IMR-90 (cell line): ENCODE measurements at regions not wholly inside any gene's neighbourhood (a gene's known extent, or its start where the extent isn't known, plus 50 kb on each side); places are given as distances from the start of the nearest gene placed in this dataset.

Experiments
- ATAC-seq: fragments of 200-7000 bp; cut with Tn5 transposase; 2 replicates; pipeline ENCODE4 v1.9.1; 2020; ENCODE audit warnings: low read depth, mild to moderate bottlenecking, moderate library complexity
- BruUV-seq: library from RNA; stranded (reverse); fragments of 400-500 nt; replicated peaks from 2 replicates; lab custom pipeline; 2021; lab: Mats Ljungman, UMichigan
- CTCF ChIA-PET: fragments of 300-600 bp; formaldehyde crosslinking; extraction: SDS; loops from one replicate; lab custom pipeline; 2021; ENCODE audit warnings: antibody characterized with exemption; lab: Yijun Ruan, JAX
- POLR2A ChIA-PET: fragments of 300-600 bp; sonication (Branson Sonifier 250); formaldehyde crosslinking; loops from one replicate; lab custom pipeline; 2022; ENCODE audit warnings: antibody characterized with exemption; ENCODE audit not compliant: unreplicated experiment; lab: Charles Lee
- DNase-seq: peaks from one replicate; pipeline ENCODE4 v3.0.0; 2013
- H2AFZ ChIP-seq: replicated peaks from 2 replicates; pipeline ENCODE3; 2013; ENCODE audit warnings: low read length, mild to moderate bottlenecking; ENCODE audit not compliant: poor library complexity
- H2AK5ac ChIP-seq: 2 replicates; pipeline ENCODE4 v1.6.1; 2013; ENCODE audit warnings: low read depth, low read length, inconsistent platforms
- H2AK9ac ChIP-seq: replicated peaks from 2 replicates; pipeline ENCODE3; 2013; ENCODE audit warnings: mild to moderate bottlenecking, low read depth, low read length, moderate library complexity; ENCODE audit not compliant: poor library complexity
- H2BK120ac ChIP-seq: 2 replicates; pipeline ENCODE4 v1.6.1; 2013; ENCODE audit warnings: low read depth, low read length, inconsistent platforms
- H2BK15ac ChIP-seq: 3 replicates; pipeline ENCODE4 v1.6.1; 2013; ENCODE audit warnings: low read depth, low read length, inconsistent platforms
- H2BK20ac ChIP-seq: 2 replicates; pipeline ENCODE4 v1.6.1; 2013; ENCODE audit warnings: low read depth, mild to moderate bottlenecking, inconsistent platforms, low read length, moderate library complexity
- H2BK5ac ChIP-seq: 2 replicates; pipeline ENCODE4 v1.6.1; 2013; ENCODE audit warnings: mild to moderate bottlenecking, low read depth, low read length, inconsistent platforms; ENCODE audit not compliant: poor library complexity, severe bottlenecking
- H3K14ac ChIP-seq: replicated peaks from 2 replicates; pipeline ENCODE4 v1.6.1; 2013; ENCODE audit warnings: low read depth, low read length, inconsistent platforms
- H3K18ac ChIP-seq: 2 replicates; pipeline ENCODE4 v1.6.1; 2013; ENCODE audit warnings: low read depth, low read length, control low read depth
- H3K23ac ChIP-seq: 2 replicates; pipeline ENCODE4 v1.6.1; 2013; ENCODE audit warnings: low read depth, low read length, inconsistent platforms
- H3K27ac ChIP-seq: 2 replicates; pipeline ENCODE4 v1.5.1; 2013; ENCODE audit warnings: mild to moderate bottlenecking, control low read depth, low read length; ENCODE audit not compliant: insufficient read depth
- H3K27me3 ChIP-seq: 2 replicates; pipeline ENCODE4 v1.6.1; 2013; ENCODE audit warnings: low read length; ENCODE audit not compliant: control insufficient read depth, insufficient read depth
- H3K36me3 ChIP-seq: 2 replicates; pipeline ENCODE4 v1.6.1; 2013; ENCODE audit warnings: low read length, mixed read lengths; ENCODE audit not compliant: control insufficient read depth, insufficient read depth
- H3K4ac ChIP-seq: 2 replicates; pipeline ENCODE4 v1.6.1; 2013; ENCODE audit warnings: low read depth, low read length, inconsistent platforms
- H3K4me1 ChIP-seq: 2 replicates; pipeline ENCODE4 v1.6.1; 2013; ENCODE audit warnings: low read length, mixed read lengths; ENCODE audit not compliant: control insufficient read depth, insufficient read depth
- H3K4me2 ChIP-seq: 2 replicates; pipeline ENCODE4 v1.6.1; 2013; ENCODE audit warnings: low read depth, mild to moderate bottlenecking, control low read depth, low read length, moderate library complexity
- H3K4me3 ChIP-seq: 2 replicates; pipeline ENCODE4 v1.5.1; 2013; ENCODE audit warnings: low read depth, mild to moderate bottlenecking, control low read depth, low read length, moderate library complexity; ENCODE audit not compliant: insufficient read depth
- H3K56ac ChIP-seq: 2 replicates; pipeline ENCODE4 v1.6.1; 2013; ENCODE audit warnings: low read length, inconsistent platforms; ENCODE audit not compliant: insufficient read depth; ENCODE audit errors: extremely low read depth
- H3K79me1 ChIP-seq, 2 experiments: 2 replicates each; pipeline ENCODE4 v1.6.1; 2013; ENCODE audit warnings: low read length in 2 of 2, inconsistent platforms in 1 of 2, low read depth in 1 of 2
- H3K9ac ChIP-seq: 2 replicates; pipeline ENCODE4 v1.6.1; 2013; ENCODE audit warnings: low read depth, low read length, control low read depth
- H3K9me1 ChIP-seq: 2 replicates; pipeline ENCODE4 v1.6.1; 2013; ENCODE audit warnings: low read length, inconsistent platforms; ENCODE audit not compliant: insufficient read depth
- H3K9me3 ChIP-seq: 2 replicates; pipeline ENCODE4 v1.6.1; 2013; ENCODE audit warnings: low read length; ENCODE audit not compliant: control insufficient read depth, insufficient read depth
- H4K20me1 ChIP-seq: 2 replicates; pipeline ENCODE4 v1.6.1; 2013; ENCODE audit warnings: low read length, inconsistent platforms; ENCODE audit not compliant: insufficient read depth
- H4K5ac ChIP-seq: 2 replicates; pipeline ENCODE4 v1.6.1; 2013; ENCODE audit warnings: mild to moderate bottlenecking, low read depth, low read length, control low read depth
- H4K8ac ChIP-seq, 2 experiments: 2 replicates each; pipeline ENCODE4 v1.6.1; 2013; ENCODE audit warnings: low read depth in 2 of 2, low read length in 2 of 2, control low read depth in 1 of 2, inconsistent platforms in 1 of 2
- H4K91ac ChIP-seq: 2 replicates; pipeline ENCODE4 v1.6.1; 2013; ENCODE audit warnings: low read depth, low read length, inconsistent platforms; ENCODE audit not compliant: insufficient read depth
- CEBPB ChIP-seq: IDR thresholded peaks from 2 replicates; pipeline ENCODE4 v1.6.1; 2012; ENCODE audit warnings: low read depth, low read length, improper control_type of control experiment
- CHD1 ChIP-seq: IDR thresholded peaks from 2 replicates; pipeline ENCODE4 v1.6.1; 2012; ENCODE audit warnings: low read depth, low read length, improper control_type of control experiment
- ELK1 ChIP-seq: fragments of 150-350 bp; IDR thresholded peaks from 2 replicates; pipeline ENCODE4 v1.6.1; 2016; ENCODE audit warnings: low read depth, mild to moderate bottlenecking, low read length, moderate library complexity, borderline replicate concordance
- MAZ ChIP-seq: IDR thresholded peaks from 2 replicates; pipeline ENCODE4 v1.6.1; 2012; ENCODE audit warnings: low read depth, mild to moderate bottlenecking, low read length, improper control_type of control experiment, moderate library complexity, borderline replicate concordance
- USF2 ChIP-seq: fragments of 150-350 bp; IDR thresholded peaks from 2 replicates; pipeline ENCODE4 v1.6.1; 2017; ENCODE audit warnings: mild to moderate bottlenecking, antibody characterized with exemption, low read length, low read depth
- WGBS, 2 experiments: methylation state at CpG; one replicate each; pipeline versions ENCODE4 v1.1.5 to v1.1.7; 2013; ENCODE audit warnings: missing lambda C conversion rate in 2 of 2; ENCODE audit not compliant: insufficient read length in 1 of 2; ENCODE audit errors: extremely low coverage in 2 of 2; 5-methylcytosine and 5-hydroxymethylcytosine counted together
- dilution Hi-C: fragments of 300-500 bp; cut with HindIII; formaldehyde crosslinking; loops from one replicate; pipeline ENCODE4 v1.14.3; 2018; ENCODE audit warnings: low sequenced_read_pairs; ENCODE audit not compliant: unreplicated experiment
- in situ Hi-C: fragments of 300-500 bp; cut with MboI; formaldehyde crosslinking; loops from 3 replicates; pipeline ENCODE4 v1.14.3; 2019; ENCODE audit warnings: low sequenced_read_pairs, inconsistent platforms, mixed read lengths
- intact Hi-C: fragments of 100-400 bp; cut with micrococcal nuclease; formaldehyde crosslinking; loops from 2 replicates; pipeline ENCODE4 v1.10.0; 2022

DNA sequence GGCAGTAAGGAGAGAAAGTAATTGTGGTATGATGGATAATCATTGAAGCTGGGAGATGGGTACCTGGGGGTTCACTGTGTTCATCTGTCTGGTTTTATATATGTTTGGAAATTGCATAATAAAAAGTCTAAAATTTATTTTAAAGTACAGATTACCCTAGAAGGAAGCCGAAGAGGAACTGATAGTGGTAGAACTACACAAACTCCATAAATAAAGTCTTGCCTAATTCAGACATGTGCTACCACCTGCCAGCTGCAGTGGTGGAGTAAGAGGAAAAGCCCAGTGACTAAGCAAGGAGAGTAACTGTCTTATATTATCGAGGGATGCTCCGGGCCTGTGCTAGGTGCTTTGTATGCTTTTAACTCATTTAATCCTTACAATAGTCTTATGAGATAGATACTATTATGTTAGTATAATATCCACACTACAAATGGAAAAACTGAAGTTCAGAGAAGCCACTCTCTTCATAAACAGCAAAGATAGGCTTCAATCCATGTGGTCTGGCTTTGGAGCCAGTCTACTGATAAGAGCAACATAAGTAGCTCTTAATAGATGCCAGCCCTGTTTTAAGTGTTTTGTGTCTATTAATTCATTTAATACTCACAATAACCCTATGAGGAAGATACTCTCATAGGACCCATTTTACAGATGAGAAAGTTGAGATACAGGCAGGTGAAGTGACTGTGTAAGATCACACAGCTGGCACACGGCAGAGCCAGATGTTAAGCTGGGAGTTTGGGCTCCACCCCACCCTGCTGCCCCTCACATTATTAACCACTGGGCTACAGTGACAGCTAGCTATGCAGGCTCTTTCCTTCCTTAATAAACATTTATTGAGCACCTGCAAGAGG lies 56.8 kb upstream of the HNRNPU start:
- no peak overlapping the region for H3K18ac ChIP-seq
- ATAC-seq (no peak), DNase-seq (peak; percentile 30)
- H3K9me3 ChIP-seq, result no peaks in the 10 kb centered on the region
- H3K9me1 ChIP-seq, result no peaks in the 10 kb centered on the region
- H4K91ac ChIP-seq, result no peak overlapping the region
- no peak overlapping the region for H2AK9ac ChIP-seq
- no peak overlapping the region for H4K5ac ChIP-seq
- ChIA-PET CTCF (interaction anchor here (0.7 kb wide), 1 partner anchor 1041 kb away, joined by 5 read pairs; no protein-coding TSS in a partner anchor), POLR2A (no interaction called here)
- dilution Hi-C loops, result no loop called here
- H3K36me3 ChIP-seq, result no peaks in the 10 kb centered on the region
- no peak overlapping the region for H2AFZ ChIP-seq
- H3K23ac ChIP-seq, result no peak overlapping the region
- H3K4me3 ChIP-seq, result no peak overlapping the region
- no peak overlapping the region for H4K8ac ChIP-seq
- no peak overlapping the region for H3K14ac ChIP-seq
- in situ Hi-C loops, result no loop called here
- no peak overlapping the region for H3K4me2 ChIP-seq
- no peak overlapping the region for H3K4ac ChIP-seq
- H3K79me1 ChIP-seq, result no peaks in the 10 kb centered on the region
- H2BK5ac ChIP-seq, result no peak overlapping the region
- no peak overlapping the region for H2BK15ac ChIP-seq
- BruUV-seq, result no TSS peak
- H3K56ac ChIP-seq, result no peak overlapping the region
- intact Hi-C loops, result no loop called here
- WGBS, 2 experiments, result no CpG with 5 or more reads among the region's 4 CpGs
- H3K27ac ChIP-seq, result no peak overlapping the region
- H2AK5ac ChIP-seq, result no peak overlapping the region
- no peak overlapping the region for H2BK20ac ChIP-seq
- TF ChIP-seq ELK1 (no peak), USF2 (no peak), MAZ (no peak), CHD1 (no peak), CEBPB (no peak)
- H3K4me1 ChIP-seq, result no peaks in the 10 kb centered on the region
- H3K27me3 ChIP-seq, result no peaks in the 10 kb centered on the region; the same call in 1 of the 2 replicates
- no peaks in the 10 kb centered on the region for H4K20me1 ChIP-seq
- H2BK120ac ChIP-seq, result no peak overlapping the region
- no peak overlapping the region for H3K9ac ChIP-seq
